ENCODE measurements at regions not wholly inside any gene's neighbourhood (a gene's known extent, or its start where the extent isn't known, plus 50 kb on each side); places are given as distances from the start of the nearest gene placed in this dataset.
"Not testable (repeated sequence)": the region's sequence is repeated elsewhere in the genome, so short reads cannot be mapped to it uniquely, and the experiment has no call there.

- TF ChIP-seq CTCF, EP300, POLR2A, POLR2AphosphoS5 (IDR thresholded peaks at IDR 0.05): not testable (repeated sequence)
Measured at GRCh38 chr20:29868688-29869087, 1388.8 kb upstream of the DEFB115 start.
